NCI-H345 treated with DMSO at 0.1 percent for 48 hours (cell line): ENCODE measurements at regions not wholly inside any gene's neighbourhood (a gene's known extent, or its start where the extent isn't known, plus 50 kb on each side); places are given as distances from the start of the nearest gene placed in this dataset.

ENCODE experiments used
- DNase-seq: peaks from one replicate; lab custom pipeline; 2025; ENCODE audit not compliant: unreplicated experiment; lab: John Stamatoyannopoulos, UW

- DNase-seq, result no peak
Measured at GRCh38 chr11:32003335-32003734, 87.5 kb upstream of the RCN1 start.

DNA sequence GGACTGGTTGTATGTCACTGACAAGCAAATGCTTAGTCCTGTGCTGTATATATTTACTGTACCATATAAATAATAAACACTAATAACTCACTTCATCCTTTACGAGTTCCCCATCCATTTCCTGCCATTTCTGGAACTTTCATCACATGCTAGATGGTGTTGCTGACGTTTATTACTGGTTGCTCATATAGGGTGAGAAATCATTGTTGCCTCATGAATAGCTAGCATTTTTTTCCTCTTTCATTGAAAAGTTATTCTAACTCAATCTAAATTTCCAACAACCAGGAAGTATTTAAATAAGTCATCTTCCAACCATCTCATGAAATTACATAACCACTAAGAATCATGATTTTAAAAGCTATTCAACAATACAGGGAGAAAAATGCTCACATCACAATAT is 88.6 kb upstream of the RCN1 start:
- no peak for DNase-seq

DNA sequence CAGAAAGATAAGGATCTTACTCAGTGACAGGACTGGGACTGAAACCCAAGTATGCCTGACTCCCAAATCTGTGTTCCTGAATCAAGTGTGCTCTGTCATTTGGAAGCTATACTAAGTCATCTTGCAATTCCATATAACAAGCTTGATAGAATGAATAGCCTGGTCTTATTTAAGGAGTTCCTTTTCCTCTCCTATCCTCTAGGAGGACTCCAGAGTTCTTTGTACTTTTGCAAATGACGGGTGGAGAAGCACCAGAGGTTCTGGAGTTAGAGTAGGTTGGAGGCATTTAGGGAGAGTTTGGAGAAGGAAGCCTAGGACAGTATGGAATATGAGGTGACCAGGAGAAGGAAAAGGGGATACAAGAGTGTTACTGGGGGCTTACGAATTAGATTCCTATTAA is 92.9 kb upstream of the RCN1 start:
- DNase-seq, result no peak

DNA sequence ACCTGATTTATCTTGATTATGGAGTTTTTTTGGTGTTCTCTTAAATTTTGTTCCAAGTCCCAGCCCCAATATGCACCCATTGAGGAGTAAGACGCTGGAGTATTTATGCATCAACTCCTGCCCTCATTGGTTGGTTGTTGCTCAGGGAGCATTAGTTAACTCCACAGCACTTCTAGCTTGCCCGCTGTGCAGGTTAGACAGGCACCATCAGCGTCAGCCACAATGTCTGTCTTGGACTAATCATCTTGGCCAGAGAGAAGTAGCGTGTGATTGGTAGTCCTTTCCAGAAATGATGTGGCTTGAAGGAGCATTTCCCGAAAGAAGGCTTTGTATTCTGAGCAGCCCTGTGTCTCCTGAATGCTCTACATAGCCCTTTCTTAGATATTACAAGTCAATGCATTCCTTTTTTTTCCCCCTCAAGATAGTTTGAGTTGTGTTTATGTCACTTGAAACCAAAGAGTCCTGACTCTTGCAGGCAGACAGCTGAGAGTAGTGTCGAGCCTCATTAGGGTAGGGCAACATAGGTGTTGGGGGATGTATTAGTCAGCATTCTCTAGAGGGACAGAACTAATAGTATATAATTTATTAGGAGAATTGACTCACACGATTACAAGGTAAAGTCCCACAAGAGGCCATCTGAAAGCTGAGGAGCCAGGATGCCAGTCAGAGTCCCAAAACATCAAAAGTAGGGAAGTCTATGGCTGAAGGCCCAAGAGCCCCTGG is 94.6 kb upstream of the RCN1 start:
- no peak for DNase-seq

DNA sequence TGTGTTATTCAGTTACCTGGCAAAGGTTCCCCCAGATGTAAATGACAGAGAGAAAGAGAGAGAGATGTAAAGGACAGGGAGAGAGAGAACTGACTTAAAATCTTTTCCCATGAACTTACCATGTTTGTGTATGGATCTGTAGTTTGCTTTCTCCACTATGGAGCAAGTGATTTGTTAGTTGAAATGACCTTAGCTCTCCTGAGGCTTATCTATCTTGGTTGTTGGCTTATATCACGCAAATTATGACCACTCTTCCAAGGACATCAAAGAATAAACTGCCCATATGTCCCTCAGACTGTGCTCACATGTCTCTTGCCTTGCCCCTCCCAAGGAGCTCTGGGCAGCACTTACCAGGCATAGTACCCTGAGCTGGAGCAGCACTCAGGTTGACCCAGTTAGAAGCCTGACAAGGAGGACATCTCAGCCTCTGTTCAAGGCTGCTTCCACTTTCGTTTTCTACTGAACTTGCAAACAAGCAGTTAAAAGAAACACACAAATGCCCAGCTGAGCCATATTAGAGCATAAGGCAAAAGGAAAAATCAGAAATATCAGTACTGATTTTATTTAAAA is 95.3 kb upstream of the RCN1 start:
- DNase-seq, result no peak

GRCh38 chr11:31995032-31995431 is 95.8 kb upstream of the RCN1 start:
- no peak for DNase-seq

DNA sequence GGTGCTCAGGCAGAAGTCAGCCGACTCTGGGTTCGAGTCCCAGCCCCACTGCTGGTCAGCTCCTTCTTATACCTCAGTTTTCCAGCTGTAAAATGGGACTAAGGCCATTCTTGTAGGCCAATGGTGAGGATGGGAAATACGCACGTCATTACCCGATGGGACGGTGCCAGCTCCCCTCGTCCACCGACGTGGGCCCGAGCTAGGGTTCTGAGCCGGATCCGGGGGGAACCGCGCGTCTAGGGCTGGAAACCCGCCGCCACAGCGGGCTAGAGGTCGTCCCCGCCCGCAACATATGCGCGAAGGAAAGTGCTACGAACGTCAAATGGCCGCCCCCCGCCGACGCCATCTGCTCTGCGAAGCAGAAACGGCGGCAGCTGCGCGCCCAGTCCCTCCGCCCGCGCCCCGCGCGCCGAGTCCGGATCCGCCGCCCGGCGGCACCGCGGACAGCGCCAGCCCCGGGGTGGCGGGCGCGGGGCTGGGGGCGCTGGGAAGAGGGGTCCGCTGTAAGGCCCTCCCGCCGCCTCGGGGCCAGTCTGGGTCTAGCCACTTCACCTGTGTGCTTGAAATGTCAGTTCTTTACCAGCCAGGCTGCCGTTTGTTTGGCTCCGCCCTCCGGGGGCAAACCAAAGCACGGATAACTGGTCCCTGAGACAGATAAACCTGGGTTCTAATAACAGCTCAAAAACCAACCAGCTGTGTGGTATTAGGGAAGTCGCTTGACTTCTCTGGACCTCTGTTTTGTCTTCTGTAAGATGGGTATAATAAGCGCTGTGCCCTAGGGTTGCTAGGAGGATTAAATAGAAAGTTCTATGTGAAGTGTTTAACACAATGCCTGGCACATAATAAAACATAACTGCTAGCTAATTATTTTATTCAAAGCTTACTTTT is 103.5 kb upstream of the RCN1 start:
- no peak for DNase-seq

DNA sequence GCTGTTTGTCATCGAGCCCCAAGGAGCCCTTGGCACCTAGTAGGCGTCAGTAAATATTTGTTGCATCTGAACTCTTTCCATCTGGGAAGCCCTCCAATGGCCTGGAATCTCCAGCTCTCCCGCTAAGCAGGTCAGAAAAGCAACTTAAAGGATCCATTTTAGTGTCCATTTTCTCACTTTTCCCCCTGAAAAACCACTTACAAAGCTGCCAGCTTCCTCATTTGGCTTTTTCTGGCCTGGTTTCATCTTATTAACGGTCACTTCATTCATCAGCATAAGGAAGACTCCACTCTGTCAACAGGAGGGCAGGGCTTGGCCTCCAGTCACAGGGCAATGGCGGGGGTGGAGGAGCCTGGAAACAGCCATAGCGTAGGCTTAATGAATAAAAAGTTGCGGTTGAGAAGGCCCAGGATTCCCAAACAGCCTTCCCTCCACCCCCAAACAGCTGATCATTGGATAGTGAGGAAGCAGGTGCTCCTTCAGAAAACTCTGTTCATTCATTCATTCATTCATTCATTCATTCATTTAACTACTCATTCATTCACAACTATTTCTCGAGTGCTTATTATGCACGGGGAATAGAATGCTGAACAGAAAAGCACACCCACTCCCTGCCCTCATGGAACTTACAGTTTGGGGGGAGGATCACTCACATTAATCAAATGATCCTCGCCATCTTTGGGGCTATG is 104.5 kb upstream of the RCN1 start:
- no peak for DNase-seq

DNA sequence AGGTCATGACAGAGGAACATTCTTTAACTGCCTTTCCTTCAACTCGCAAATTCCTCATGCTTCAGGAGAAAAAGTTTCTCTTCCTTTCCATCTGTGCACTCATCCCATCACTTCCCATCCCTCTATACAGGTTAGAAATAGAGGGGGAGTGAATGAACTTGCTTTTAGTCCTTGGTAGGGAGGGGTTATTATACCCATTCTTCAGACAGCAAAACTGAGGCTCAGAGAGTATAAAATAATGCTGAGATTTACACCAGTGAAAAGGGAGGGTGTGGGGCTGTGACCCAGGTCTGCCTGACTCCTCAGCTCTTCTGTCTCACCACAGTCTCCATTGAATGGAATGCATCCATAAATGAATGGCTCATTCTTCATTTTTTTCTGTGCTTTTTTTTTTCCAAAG is 109.4 kb upstream of the RCN1 start:
- no peak for DNase-seq

- DNase-seq, result no peak
Measured at GRCh38 chr11:31977343-31977742, 113.5 kb upstream of the RCN1 start.

DNA sequence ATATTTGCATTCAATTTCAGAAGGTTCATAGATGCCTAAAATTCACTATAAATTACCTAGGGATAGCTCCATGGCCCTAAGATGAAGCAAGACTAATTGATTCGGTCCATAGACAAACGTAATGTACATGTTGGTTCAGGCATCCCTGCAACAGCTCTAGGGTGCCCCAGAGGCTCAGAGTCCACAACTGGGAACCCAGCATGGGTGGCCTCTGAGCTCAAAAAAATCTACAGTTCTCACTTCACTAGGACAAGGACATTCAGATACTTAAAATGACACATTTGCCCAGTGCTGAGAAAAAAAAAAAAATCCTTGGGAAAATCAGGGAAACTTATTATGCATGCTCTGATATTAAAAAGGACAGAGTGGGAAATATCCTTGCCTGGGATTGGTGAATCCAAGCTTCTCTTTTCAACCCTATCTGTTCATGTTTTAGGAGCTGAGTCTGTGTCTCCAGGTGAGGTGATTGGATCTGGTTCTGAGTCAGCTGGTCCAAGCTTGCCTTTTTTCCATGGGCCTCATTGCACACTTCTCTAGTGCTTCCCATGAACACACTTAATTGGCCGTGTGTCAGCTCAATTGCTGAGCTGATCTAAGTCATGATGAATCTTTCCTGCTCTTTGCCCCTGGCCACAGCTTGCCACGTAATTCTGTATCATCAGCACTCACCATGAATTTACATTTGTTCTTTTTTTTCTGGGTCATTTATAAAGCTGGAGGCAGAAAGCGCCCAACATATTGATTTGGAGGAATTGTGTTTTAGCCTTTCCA is 116.3 kb upstream of the RCN1 start:
- DNase-seq, result no peak

GRCh38 chr11:31973172-31973571 is 117.7 kb upstream of the RCN1 start:
- DNase-seq, result no peak

DNA sequence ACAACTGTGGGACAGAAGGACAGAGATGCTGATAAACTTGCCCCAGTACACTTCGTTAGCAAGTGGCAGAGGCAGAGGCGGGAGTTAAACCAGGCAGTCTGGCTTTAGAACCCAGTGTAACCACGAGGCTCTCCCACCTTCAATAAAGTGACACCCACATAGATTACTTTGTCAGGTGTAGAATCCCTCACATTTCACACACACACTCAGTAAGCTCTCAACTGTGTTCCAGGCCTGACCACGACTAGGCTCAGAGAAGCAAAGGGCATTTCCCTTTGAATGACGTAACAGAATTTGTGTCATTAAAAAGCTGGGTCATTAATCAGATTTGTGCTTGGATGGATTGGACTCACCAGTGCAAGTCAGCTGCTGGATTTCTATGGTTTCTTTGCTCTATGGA is 118.3 kb upstream of the RCN1 start:
- no peak for DNase-seq

DNA sequence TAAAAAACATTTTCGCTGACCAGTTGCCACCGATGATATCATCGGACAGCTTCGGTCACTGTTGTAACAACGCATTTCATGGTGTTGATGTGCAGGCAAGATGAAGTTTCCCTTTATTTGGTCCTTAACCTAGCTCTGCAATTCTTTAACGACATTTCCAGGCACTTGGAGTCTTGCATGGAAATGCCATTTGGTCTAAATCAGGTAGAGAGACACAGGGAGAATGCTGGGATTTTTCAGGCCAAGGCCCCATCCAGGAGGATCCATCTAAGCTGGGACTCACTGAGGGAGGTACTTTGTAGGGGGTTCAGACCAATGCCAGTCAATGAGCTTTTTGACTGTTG is 121.5 kb upstream of the RCN1 start:
- no peak for DNase-seq

DNA sequence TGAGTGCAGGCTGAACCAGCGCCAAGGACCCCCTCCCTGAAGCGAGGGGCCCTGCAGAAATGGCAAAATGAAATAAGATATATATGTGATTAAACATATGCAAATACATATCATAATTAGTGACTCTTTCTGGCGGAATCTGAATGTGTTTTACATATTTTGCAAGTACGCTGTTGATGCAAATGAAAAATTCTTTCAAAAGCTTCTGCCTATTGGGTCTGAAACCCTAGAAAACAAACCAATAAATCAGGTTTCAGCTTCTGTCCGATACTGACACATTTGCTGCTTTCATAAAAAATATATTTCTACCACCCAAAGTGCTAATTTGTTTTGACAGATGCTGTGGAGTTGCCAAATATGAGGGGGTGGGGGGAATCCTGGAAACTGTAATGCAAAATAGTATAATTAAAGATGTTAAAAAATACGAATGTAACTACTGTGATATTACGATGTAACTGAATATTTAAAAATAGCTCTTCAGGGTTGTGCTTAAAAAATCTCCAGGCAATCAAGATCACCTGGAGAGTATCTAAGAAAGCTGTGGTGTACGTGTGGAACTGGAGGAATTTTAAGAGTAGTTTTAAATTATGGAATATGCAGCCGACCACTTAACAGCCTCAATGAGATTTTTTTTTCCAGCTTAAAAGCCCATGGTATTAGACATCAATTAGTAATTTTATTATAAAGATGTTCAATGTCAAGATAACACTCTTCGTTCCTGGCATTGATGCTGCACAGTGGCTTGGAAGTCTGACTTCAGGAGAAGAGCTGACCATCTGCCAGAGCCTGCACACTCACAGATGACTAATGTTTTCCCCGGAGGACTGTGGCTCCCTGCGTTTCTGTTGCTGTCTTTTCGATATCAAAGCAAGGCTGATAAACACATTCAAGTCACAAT is 122.2 kb upstream of the RCN1 start:
- DNase-seq, result no peak

DNA sequence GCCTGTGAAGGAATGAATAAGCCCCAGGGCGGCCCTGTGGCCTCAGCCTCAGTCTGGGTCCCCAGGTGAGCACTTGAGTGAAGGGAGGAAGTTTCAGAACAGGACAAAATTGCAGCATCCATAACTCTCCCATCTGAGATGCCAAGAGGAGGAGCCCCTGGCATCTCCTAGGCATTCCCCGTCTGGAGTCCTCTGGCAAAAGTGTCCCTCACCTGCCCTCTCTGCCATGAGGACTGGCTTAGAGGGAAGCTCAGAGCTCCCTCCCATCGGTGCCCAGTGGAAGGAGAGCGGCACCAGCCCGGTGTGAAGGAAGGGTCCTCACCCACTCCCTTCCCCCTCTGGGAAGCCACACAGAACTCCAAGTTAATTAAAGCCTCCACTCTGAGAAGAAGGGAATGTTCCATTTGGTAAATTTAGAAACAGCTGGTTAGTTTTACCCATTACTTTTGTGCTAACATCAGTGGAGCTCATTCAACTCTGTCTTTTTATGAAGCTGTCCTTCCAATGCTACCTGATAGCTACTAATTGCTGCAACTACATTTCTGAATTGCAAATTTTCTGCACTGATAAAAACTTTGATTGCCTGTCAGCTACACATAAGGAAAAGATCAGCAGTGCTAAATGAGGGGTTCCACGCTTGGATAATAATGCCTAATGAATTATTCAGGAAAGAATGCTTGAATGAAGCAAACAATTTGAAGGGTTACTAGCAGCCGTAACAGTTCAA is 123.3 kb upstream of the RCN1 start:
- no peak for DNase-seq

DNA sequence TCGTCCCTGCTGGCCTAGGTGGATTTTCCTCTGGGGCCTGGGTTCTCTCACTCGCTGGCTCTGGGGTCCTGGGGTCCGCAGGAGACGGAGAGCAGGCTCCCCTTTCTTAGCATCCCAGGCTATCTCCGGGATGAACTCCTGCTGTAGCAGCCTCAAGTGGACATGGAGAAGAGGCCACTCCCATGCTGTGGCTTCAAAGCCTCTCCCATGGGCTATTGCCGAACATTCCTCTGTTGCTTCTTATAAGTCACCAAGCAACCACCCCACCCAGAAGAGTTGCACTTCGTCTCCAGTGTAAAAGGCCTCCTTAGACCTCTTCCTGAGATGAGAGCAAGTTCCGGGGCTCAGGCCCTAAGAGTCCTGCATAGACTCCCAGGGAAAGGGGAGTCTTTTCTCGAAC is 124.0 kb upstream of the RCN1 start:
- no peak for DNase-seq

DNA sequence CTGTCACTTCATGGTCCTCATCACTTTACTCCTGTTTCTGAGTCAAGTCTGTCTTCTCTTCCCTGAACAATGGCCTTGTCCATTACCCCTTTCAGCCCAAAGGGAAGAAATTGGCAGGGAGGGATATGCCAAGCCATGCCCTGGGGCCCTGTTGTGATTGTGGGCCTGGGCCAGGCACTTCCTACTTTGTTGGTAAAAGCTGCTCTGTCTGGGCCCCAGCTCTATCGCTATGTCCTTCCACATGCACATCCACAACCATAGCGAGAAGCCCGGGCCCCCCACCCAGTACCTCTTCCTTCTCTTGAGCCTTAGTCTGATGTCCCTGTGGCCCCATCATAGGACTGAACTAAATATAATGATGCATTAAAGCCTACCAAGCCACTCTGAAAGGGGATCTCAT is 126.7 kb upstream of the RCN1 start:
- DNase-seq, result no peak

- no peak for DNase-seq
Measured at GRCh38 chr11:31960126-31960525, 130.7 kb upstream of the RCN1 start.
